ENCODE measurements at regions not wholly inside any gene's neighbourhood (a gene's known extent, or its start where the extent isn't known, plus 50 kb on each side); places are given as distances from the start of the nearest gene placed in this dataset.

DNA sequence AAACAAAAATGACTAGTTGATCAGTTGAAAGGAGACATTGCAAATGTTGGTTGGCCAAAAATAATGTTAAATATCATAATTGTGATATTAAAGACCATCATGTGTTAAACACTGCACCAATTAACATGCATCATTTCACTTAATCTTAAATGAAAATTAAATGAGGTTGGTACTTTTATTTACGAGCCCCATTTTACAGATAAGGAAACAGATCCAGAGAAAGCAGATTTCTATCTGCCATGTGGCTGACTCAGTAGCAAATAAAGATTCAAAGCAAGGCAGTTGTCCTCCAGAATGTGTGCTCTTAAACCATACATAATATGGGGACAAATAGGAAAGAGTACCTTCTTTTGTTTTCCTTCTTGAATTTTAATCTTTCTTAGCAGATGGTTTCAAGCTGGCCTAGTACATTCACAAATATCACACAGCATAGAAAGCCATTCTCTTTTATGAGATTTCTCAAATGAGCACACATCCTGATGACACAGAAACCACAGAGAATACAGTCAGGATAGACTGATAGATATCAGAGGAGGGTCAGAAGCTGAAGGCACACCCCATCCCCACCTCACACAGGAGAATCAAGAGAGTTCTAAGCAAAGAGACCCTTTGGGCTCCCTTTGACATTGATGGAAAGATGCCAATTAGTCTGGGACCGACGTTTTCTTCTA is 647.9 kb upstream of the CAMK1G start:
- Histone ChIP-seq H3K27ac (ENCODE audit: poor library complexity, severe bottlenecking) (peak overlapping the region; percentile 17), H3K4me1 (ENCODE audit: insufficient read depth, poor library complexity, severe bottlenecking) (no peaks in the 10 kb centered on the region), H3K27me3 (ENCODE audit: insufficient read depth, poor library complexity, severe bottlenecking) (no peaks in the 10 kb centered on the region), H3K36me3 (ENCODE audit: low read depth) (no peaks in the 10 kb centered on the region), H3K9me3 (ENCODE audit: severe bottlenecking) (no peaks in the 10 kb centered on the region), H3K4me3 (ENCODE audit: severe bottlenecking) (no peak overlapping the region)
- ATAC-seq (ENCODE audit: low read depth) (no peak), DNase-seq (ENCODE audit: low spot score) (no peak)
- TF ChIP-seq, protein P1, sequence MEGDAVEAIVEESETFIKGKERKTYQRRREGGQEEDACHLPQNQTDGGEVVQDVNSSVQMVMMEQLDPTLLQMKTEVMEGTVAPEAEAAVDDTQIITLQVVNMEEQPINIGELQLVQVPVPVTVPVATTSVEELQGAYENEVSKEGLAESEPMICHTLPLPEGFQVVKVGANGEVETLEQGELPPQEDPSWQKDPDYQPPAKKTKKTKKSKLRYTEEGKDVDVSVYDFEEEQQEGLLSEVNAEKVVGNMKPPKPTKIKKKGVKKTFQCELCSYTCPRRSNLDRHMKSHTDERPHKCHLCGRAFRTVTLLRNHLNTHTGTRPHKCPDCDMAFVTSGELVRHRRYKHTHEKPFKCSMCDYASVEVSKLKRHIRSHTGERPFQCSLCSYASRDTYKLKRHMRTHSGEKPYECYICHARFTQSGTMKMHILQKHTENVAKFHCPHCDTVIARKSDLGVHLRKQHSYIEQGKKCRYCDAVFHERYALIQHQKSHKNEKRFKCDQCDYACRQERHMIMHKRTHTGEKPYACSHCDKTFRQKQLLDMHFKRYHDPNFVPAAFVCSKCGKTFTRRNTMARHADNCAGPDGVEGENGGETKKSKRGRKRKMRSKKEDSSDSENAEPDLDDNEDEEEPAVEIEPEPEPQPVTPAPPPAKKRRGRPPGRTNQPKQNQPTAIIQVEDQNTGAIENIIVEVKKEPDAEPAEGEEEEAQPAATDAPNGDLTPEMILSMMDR (IDR thresholded peaks at IDR 0.05; ENCODE audit: poor library complexity, severe bottlenecking): no peak

DNA sequence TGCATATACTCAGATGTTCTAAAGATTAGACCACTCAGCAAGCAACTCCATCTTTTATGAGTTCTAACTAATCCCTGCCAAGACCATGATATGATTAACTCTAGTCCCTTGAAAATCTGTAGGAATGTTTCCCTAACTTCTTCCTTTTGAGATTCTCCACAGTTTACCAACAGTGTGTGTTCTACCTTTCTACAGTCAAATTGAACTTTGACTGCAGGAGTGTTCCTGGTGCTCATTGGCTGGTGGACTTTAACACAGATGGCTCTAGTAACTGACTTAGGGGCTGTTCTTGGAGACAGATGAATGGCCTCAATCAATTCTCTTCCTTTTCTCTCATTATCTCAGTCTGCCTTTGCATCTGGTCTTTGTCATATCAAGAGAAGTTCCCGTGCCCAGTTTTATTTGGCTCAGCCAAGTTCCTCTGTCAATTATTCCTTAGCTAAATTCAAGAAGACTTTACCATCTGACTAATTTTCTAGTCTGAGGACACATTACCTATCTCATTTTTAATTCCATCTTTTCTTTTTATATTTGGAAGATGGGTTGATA is 643.9 kb upstream of the CAMK1G start:
- Histone ChIP-seq H3K27ac (ENCODE audit: poor library complexity, severe bottlenecking) (no peak overlapping the region), H3K36me3 (ENCODE audit: low read depth) (no peaks in the 10 kb centered on the region), H3K4me1 (ENCODE audit: insufficient read depth, poor library complexity, severe bottlenecking) (no peaks in the 10 kb centered on the region), H3K27me3 (ENCODE audit: insufficient read depth, poor library complexity, severe bottlenecking) (no peaks in the 10 kb centered on the region), H3K9me3 (ENCODE audit: severe bottlenecking) (no peaks in the 10 kb centered on the region), H3K4me3 (ENCODE audit: severe bottlenecking) (no peak overlapping the region)
- ATAC-seq (ENCODE audit: low read depth) (no peak), DNase-seq (ENCODE audit: low spot score) (no peak)
- TF ChIP-seq, protein P1 (IDR thresholded peaks at IDR 0.05; ENCODE audit: poor library complexity, severe bottlenecking): no peak

DNA sequence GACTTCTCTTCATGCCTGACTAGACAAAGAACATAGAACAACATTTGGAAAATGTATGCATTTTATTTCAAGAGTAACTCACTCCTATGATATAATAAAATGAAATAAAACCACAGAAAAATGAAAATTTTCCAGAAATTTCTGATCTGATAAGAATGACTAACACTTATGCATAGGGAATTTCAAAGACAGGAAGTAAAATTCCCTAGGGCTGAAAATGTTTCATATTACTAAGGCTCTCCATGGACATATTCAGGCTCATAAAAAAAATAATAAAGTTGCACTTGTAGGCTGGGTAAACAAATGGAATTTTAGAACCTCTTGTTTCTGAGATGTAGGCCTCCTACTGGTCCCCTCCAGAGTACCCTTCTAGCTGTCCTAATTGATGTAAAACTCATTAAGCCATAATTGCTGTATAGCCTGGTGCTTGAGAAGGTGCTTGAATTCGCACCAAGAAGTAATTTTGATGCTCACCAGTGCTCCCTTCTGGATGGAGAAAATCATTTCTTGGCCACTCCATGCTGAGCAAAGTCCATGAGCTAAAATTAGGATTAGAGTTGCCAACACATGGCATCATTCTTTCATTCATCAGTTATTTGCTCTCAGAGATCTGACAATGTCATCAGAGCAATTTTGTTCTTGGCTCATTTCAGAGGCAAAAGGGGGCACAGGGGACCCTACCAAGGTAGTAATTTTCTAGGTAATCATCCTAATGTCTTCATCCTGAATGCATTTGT is 641.0 kb upstream of the CAMK1G start:
- H3K9me3 ChIP-seq (ENCODE audit: severe bottlenecking): no peaks in the 10 kb centered on the region
- DNase-seq (ENCODE audit: low spot score): no peak
- ATAC-seq (ENCODE audit: low read depth): peak; percentile 60; the same call in 2 of the 3 replicates

DNA sequence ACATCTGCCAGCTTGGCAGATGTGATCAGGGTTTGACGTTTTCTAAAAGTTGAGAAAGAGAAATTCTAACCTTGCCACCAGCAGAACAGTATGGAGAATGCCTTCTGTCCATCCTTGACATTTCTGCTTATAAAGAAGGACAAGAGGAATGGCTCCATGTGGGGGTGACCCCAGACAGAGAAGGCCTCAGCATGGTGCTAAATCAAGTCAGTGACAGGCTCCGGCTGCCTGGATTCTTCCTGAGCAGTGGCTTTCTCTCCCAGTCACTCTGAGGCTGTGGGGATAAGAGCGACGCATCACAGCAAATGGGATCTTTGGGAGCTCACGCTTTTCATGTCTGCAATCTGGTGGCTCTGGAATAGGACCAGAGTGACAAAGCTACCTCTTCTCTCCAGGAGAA is 640.2 kb upstream of the CAMK1G start:
- TF ChIP-seq, protein P1 (IDR thresholded peaks at IDR 0.05; ENCODE audit: poor library complexity, severe bottlenecking): no peak
- DNase-seq (ENCODE audit: low spot score): no peak
- H3K4me1 ChIP-seq (ENCODE audit: insufficient read depth, poor library complexity, severe bottlenecking): no peaks in the 10 kb centered on the region
- H3K27me3 ChIP-seq (ENCODE audit: insufficient read depth, poor library complexity, severe bottlenecking): no peaks in the 10 kb centered on the region
- H3K4me3 ChIP-seq (ENCODE audit: severe bottlenecking): no peak overlapping the region
- ATAC-seq (ENCODE audit: low read depth): no peak
- H3K27ac ChIP-seq (ENCODE audit: poor library complexity, severe bottlenecking): no peak overlapping the region
- H3K9me3 ChIP-seq (ENCODE audit: severe bottlenecking): no peaks in the 10 kb centered on the region
- no peaks in the 10 kb centered on the region for H3K36me3 ChIP-seq (ENCODE audit: low read depth)

More for the DNA sequence above, 641.0 kb upstream of the CAMK1G start:
- Histone ChIP-seq H3K4me3 (ENCODE audit: severe bottlenecking) (no peak overlapping the region), H3K4me1 (ENCODE audit: insufficient read depth, poor library complexity, severe bottlenecking) (no peaks in the 10 kb centered on the region), H3K27me3 (ENCODE audit: insufficient read depth, poor library complexity, severe bottlenecking) (no peaks in the 10 kb centered on the region), H3K27ac (ENCODE audit: poor library complexity, severe bottlenecking) (no peak overlapping the region), H3K36me3 (ENCODE audit: low read depth) (no peaks in the 10 kb centered on the region)
- TF ChIP-seq, protein P1 (IDR thresholded peaks at IDR 0.05; ENCODE audit: poor library complexity, severe bottlenecking): no peak

Data from RWPE2 (cell line).